ENCODE measurements at regions not wholly inside any gene's neighbourhood (a gene's known extent, or its start where the extent isn't known, plus 50 kb on each side); places are given as distances from the start of the nearest gene placed in this dataset.

DNA sequence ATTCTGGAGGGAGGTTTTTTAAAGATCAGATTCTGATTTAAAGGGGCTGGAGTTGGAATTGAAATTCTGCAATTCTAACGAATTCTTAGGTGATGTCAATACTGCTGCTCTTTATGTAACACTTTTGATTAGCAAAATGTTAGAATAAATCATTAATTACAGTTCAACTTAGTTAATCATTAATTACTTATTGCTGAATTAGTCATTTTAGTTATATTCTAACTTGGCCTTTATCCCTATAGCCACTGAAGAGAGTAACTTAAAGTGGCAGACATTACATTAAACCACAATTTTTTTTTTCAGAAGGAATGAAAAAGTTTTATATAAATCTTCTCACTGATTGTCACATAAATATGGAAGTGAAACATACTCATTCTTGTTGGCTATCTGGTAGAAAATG, 206.6 kb upstream of the ITM2A start:
- TF ChIP-seq, protein P1, sequence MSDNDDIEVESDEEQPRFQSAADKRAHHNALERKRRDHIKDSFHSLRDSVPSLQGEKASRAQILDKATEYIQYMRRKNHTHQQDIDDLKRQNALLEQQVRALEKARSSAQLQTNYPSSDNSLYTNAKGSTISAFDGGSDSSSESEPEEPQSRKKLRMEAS (IDR thresholded peaks at IDR 0.05) = no peak
- TF ChIP-seq EGR1 (IDR thresholded peaks at IDR 0.05) = no peak
- no peak for TF ChIP-seq NFIC (IDR thresholded peaks at IDR 0.05)
- TF ChIP-seq EP300 (IDR thresholded peaks at IDR 0.05; ENCODE audit: borderline replicate concordance) = no peak
- no peak for TF ChIP-seq TAF1 (IDR thresholded peaks at IDR 0.05; ENCODE audit: low read depth)
- no peak for TF ChIP-seq ZBTB7A (IDR thresholded peaks at IDR 0.05; ENCODE audit: low read depth)
